ENCODE measurements at regions not wholly inside any gene's neighbourhood (a gene's known extent, or its start where the extent isn't known, plus 50 kb on each side); places are given as distances from the start of the nearest gene placed in this dataset.

DNA sequence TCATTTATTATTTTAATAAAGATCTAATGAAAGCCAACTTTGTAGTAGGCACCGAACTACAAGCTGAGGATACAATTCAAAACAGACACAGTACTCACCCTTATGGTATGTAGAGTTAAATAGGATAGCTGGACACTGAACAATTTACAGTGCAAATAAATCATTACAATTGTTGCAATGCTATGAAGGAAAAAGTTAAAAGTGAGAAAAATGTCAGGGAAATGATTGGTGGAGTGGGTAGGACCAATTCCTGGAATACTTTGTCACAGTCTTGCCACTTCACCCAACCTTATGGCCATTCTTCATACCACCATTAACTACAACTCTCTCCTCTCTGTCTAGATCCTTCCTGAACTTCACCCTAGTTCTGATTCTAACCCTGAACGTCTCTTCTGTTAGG lies 70.1 kb upstream of the CCSER1 start:
- TF ChIP-seq, protein P1, sequence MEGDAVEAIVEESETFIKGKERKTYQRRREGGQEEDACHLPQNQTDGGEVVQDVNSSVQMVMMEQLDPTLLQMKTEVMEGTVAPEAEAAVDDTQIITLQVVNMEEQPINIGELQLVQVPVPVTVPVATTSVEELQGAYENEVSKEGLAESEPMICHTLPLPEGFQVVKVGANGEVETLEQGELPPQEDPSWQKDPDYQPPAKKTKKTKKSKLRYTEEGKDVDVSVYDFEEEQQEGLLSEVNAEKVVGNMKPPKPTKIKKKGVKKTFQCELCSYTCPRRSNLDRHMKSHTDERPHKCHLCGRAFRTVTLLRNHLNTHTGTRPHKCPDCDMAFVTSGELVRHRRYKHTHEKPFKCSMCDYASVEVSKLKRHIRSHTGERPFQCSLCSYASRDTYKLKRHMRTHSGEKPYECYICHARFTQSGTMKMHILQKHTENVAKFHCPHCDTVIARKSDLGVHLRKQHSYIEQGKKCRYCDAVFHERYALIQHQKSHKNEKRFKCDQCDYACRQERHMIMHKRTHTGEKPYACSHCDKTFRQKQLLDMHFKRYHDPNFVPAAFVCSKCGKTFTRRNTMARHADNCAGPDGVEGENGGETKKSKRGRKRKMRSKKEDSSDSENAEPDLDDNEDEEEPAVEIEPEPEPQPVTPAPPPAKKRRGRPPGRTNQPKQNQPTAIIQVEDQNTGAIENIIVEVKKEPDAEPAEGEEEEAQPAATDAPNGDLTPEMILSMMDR (IDR thresholded peaks at IDR 0.05): no peak
- no peak for TF ChIP-seq POLR2AphosphoS5 (IDR thresholded peaks at IDR 0.05; ENCODE audit: low read depth, low read length)

Measured in Panc1 (cell line).